Neural progenitor cell (in vitro differentiated cells): ENCODE measurements at regions not wholly inside any gene's neighbourhood (a gene's known extent, or its start where the extent isn't known, plus 50 kb on each side); places are given as distances from the start of the nearest gene placed in this dataset.
A peak's percentile ranks its signal among the peaks of the same experiment; 100 is the strongest.

Experiments
- DNase-seq: peaks from one replicate; pipeline ENCODE4 v3.0.0-alpha.2; 2016; ENCODE audit warnings: low spot score
- H2AFZ ChIP-seq: fragments of 200-600 bp; sonication (generic); replicated peaks from 2 replicates; pipeline ENCODE4 v1.6.1; 2016; ENCODE audit warnings: antibody characterized with exemption
- H3F3A ChIP-seq: fragments of 200-600 bp; sonication (generic); 2 replicates; pipeline ENCODE4 v1.6.1; 2016; ENCODE audit warnings: antibody characterized with exemption, low read depth
- H3K27ac ChIP-seq: fragments of 200-600 bp; sonication (generic); 2 replicates; pipeline ENCODE4 v1.5.1; 2016; ENCODE audit warnings: mild to moderate bottlenecking
- H3K27me3 ChIP-seq: fragments of 200-600 bp; sonication (generic); 2 replicates; pipeline ENCODE4 v1.6.1; 2016; ENCODE audit warnings: mild to moderate bottlenecking, moderate library complexity
- H3K36me3 ChIP-seq: fragments of 200-600 bp; sonication (generic); 2 replicates; pipeline ENCODE4 v1.5.1; 2016
- H3K4me1 ChIP-seq: fragments of 200-600 bp; sonication (generic); 2 replicates; pipeline ENCODE4 v1.6.1; 2016; ENCODE audit warnings: mixed run types
- H3K4me2 ChIP-seq: fragments of 200-600 bp; sonication (generic); 2 replicates; pipeline ENCODE4 v1.6.1; 2016
- H3K4me3 ChIP-seq: fragments of 200-600 bp; sonication (generic); 2 replicates; pipeline ENCODE4 v1.5.1; 2016
- H3K79me2 ChIP-seq: fragments of 200-600 bp; sonication (generic); 2 replicates; pipeline ENCODE4 v1.6.1; 2016; ENCODE audit warnings: low read depth
- H3K9ac ChIP-seq: fragments of 200-600 bp; sonication (generic); 2 replicates; pipeline ENCODE4 v1.6.1; 2016
- H3K9me3 ChIP-seq: fragments of 200-600 bp; sonication (generic); 2 replicates; pipeline ENCODE4 v1.5.1; 2016; ENCODE audit warnings: low read depth
- H4K20me1 ChIP-seq: fragments of 200-600 bp; sonication (generic); 2 replicates; pipeline ENCODE4 v1.6.1; 2016; ENCODE audit warnings: low read depth
- H3K27ac Mint-ChIP-seq: 3 replicates; pipeline ENCODE4 v1.8.0; 2021; ENCODE audit warnings: mixed read lengths
- H3K27me3 Mint-ChIP-seq: 2 replicates; pipeline ENCODE4 v1.8.0; 2022; ENCODE audit warnings: low read depth, mild to moderate bottlenecking, inconsistent platforms, moderate library complexity, mixed read lengths; ENCODE audit not compliant: insufficient read depth
- H3K36me3 Mint-ChIP-seq: 3 replicates; pipeline ENCODE4 v1.8.0; 2021; ENCODE audit warnings: mixed read lengths
- H3K4me1 Mint-ChIP-seq: 3 replicates; pipeline ENCODE4 v1.8.0; 2021; ENCODE audit warnings: mixed read lengths
- H3K4me3 Mint-ChIP-seq: 3 replicates; pipeline ENCODE4 v1.8.0; 2021; ENCODE audit warnings: mild to moderate bottlenecking, moderate library complexity, mixed read lengths
- H3K9me3 Mint-ChIP-seq: 3 replicates; pipeline ENCODE4 v1.8.0; 2020; ENCODE audit warnings: mixed read lengths
- EZH2 ChIP-seq: fragments of 200-600 bp; sonication (generic); IDR thresholded peaks from 2 replicates; pipeline ENCODE4 v1.6.1; 2017; ENCODE audit warnings: antibody characterized with exemption, mild to moderate bottlenecking, moderate library complexity
- EZH2phosphoT487 ChIP-seq: fragments of 200-600 bp; sonication (generic); IDR thresholded peaks from 2 replicates; pipeline ENCODE4 v1.6.1; 2017; ENCODE audit warnings: antibody characterized with exemption
- TF ChIP-seq, protein P1 (sequence below): fragments of 200-600 bp; sonication (generic); IDR thresholded peaks from 2 replicates; pipeline ENCODE4 v1.5.1; 2017; ENCODE audit warnings: antibody characterized with exemption, mild to moderate bottlenecking

DNA sequence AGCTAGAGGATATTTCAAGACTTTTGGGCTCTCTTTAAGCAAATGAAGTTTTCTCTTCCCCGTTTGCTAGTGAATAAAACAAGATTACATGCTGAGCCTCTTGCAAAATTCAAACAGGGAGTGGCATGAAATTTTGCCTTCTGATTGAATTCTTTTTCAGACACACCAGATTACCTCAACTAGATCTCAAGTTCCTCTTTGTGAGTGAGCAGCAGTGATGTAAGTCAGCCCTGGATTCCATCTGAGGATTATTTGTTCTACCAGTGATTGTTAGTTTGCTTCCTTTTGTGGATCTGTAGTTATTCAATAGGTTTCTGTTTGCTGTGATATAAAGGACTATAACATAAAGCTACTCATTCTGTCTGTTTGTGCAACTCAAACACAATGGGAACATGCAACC lies 407.7 kb downstream of the LMO7 start:
- H3K27ac ChIP-seq: no peak overlapping the region
- no peaks in the 10 kb centered on the region for H3K36me3 Mint-ChIP-seq
- no peaks in the 10 kb centered on the region for H3K79me2 ChIP-seq
- no peak overlapping the region for H3K27ac Mint-ChIP-seq
- no peaks in the 10 kb centered on the region for H3F3A ChIP-seq
- H3K9ac ChIP-seq: no peak overlapping the region
- no peak overlapping the region for H3K4me2 ChIP-seq
- H3K4me3 ChIP-seq: no peak overlapping the region
- H3K4me1 Mint-ChIP-seq: peaks cover 5% of the 10 kb centered on the region
- H2AFZ ChIP-seq: no peak overlapping the region
- no peaks in the 10 kb centered on the region for H4K20me1 ChIP-seq
- no peak overlapping the region for H3K4me3 Mint-ChIP-seq
- no peaks in the 10 kb centered on the region for H3K27me3 ChIP-seq
- peaks cover 11% of the 10 kb centered on the region for H3K4me1 ChIP-seq
- H3K27me3 Mint-ChIP-seq: peaks cover 3% of the 10 kb centered on the region
- no peaks in the 10 kb centered on the region for H3K9me3 Mint-ChIP-seq
- no peaks in the 10 kb centered on the region for H3K9me3 ChIP-seq
- no peaks in the 10 kb centered on the region for H3K36me3 ChIP-seq
- peak; percentile 19 for DNase-seq
- TF ChIP-seq EZH2phosphoT487 (no peak), EZH2 (no peak)
- TF ChIP-seq, protein P1, sequence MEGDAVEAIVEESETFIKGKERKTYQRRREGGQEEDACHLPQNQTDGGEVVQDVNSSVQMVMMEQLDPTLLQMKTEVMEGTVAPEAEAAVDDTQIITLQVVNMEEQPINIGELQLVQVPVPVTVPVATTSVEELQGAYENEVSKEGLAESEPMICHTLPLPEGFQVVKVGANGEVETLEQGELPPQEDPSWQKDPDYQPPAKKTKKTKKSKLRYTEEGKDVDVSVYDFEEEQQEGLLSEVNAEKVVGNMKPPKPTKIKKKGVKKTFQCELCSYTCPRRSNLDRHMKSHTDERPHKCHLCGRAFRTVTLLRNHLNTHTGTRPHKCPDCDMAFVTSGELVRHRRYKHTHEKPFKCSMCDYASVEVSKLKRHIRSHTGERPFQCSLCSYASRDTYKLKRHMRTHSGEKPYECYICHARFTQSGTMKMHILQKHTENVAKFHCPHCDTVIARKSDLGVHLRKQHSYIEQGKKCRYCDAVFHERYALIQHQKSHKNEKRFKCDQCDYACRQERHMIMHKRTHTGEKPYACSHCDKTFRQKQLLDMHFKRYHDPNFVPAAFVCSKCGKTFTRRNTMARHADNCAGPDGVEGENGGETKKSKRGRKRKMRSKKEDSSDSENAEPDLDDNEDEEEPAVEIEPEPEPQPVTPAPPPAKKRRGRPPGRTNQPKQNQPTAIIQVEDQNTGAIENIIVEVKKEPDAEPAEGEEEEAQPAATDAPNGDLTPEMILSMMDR: no peak

DNA sequence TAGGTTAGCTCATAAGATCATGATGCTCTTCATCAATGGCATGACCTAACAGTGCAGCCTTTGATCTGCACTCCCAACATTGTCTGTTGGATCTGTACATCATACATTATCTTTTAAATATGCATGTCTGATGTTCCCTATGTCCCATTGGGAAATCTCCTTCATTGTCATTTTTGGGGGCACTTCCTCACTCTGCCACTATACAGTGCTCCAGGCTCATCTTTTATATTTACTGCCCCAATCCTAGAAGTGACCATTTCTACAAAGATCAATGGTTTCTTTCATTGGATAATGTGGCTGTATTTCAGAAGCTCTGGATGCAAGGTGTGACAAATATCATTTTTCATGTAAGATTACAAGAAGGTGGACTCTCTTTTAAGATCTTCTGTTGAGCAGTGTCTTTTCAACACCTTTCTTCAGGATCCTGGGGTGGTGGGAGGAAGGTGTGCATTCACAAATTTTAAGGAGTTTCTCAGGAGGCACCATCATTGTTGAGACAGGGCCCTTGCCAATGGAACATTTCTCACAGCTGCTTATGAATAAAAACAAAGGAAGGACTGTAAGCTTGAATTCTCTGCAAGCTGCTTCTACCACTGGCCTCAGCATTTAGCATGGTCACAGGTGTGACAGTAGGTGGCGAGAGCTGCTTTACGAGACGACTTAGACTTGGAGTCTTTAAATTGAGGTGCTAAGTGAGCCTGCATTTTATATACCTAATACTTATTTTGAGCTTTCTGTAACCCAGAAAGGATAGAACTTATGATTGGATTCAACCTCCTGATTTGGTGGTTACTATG lies 403.0 kb downstream of the LMO7 start:
- no peaks in the 10 kb centered on the region for H3K9me3 ChIP-seq
- H3K9ac ChIP-seq: no peak overlapping the region
- H3K27me3 ChIP-seq: no peaks in the 10 kb centered on the region
- TF ChIP-seq, protein P1: peak; percentile 3
- no peak for TF ChIP-seq EZH2
- H3K4me1 Mint-ChIP-seq: peaks cover 5% of the 10 kb centered on the region
- no peak overlapping the region for H2AFZ ChIP-seq
- no peak overlapping the region for H3K27ac Mint-ChIP-seq
- no peak overlapping the region for H3K4me3 Mint-ChIP-seq
- no peaks in the 10 kb centered on the region for H4K20me1 ChIP-seq
- no peaks in the 10 kb centered on the region for H3F3A ChIP-seq
- no peaks in the 10 kb centered on the region for H3K9me3 Mint-ChIP-seq
- DNase-seq: no peak
- H3K27me3 Mint-ChIP-seq: peaks cover 3% of the 10 kb centered on the region
- no peaks in the 10 kb centered on the region for H3K36me3 Mint-ChIP-seq
- H3K4me2 ChIP-seq: no peak overlapping the region
- no peak overlapping the region for H3K27ac ChIP-seq
- no peak overlapping the region for H3K4me3 ChIP-seq
- peaks cover 6% of the 10 kb centered on the region for H3K4me1 ChIP-seq
- H3K79me2 ChIP-seq: no peaks in the 10 kb centered on the region
- H3K36me3 ChIP-seq: no peaks in the 10 kb centered on the region

DNA sequence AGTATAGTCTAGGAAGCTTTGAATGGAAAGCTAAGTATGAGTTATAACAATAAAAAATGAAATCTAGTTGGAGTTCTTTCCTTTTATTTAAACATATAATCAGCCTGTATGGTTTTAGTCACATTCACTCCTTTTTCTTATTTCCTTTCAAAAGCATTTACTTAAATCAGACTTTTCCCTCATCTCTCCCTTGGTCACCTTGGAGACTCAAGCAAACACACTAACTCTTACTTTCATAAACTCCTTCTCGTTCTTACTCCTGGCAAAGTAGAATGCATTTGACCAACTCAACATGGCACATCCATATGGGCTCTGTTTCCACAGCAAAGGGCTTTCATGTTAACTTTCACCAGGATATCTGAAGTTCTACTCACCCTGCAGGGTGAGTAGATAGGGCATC lies 400.0 kb downstream of the LMO7 start:
- Mint-ChIP-seq H3K36me3 (no peaks in the 10 kb centered on the region), H3K9me3 (no peaks in the 10 kb centered on the region), H3K4me3 (no peak overlapping the region), H3K4me1 (no peaks in the 10 kb centered on the region), H3K27me3 (peaks cover 3% of the 10 kb centered on the region), H3K27ac (no peak overlapping the region)
- no peaks in the 10 kb centered on the region for H4K20me1 ChIP-seq
- H3K9ac ChIP-seq: no peak overlapping the region
- H3K27ac ChIP-seq: no peak overlapping the region
- H3K4me2 ChIP-seq: no peak overlapping the region
- H3K79me2 ChIP-seq: no peaks in the 10 kb centered on the region
- DNase-seq: no peak
- no peak overlapping the region for H2AFZ ChIP-seq
- H3K9me3 ChIP-seq: no peaks in the 10 kb centered on the region
- H3K4me1 ChIP-seq: no peaks in the 10 kb centered on the region
- no peaks in the 10 kb centered on the region for H3K36me3 ChIP-seq
- H3F3A ChIP-seq: no peaks in the 10 kb centered on the region
- no peak overlapping the region for H3K4me3 ChIP-seq
- TF ChIP-seq, protein P1: no peak
- no peak for TF ChIP-seq EZH2phosphoT487
- no peak for TF ChIP-seq EZH2
- H3K27me3 ChIP-seq: no peaks in the 10 kb centered on the region
